ENCODE measurements at regions not wholly inside any gene's neighbourhood (a gene's known extent, or its start where the extent isn't known, plus 50 kb on each side); places are given as distances from the start of the nearest gene placed in this dataset.

GRCh38 chr7:155862123-155862892, 50.0 kb upstream of the SHH start:
- peak in 1 of 10 donors; percentile 56 for DNase-seq
- intact Hi-C loops (cut with DNase I) = no loop called here

Measured in posterior cingulate gyrus (tissue), 11 donors.